Esophagus (tissue), 2 donors: ENCODE measurements at regions not wholly inside any gene's neighbourhood (a gene's known extent, or its start where the extent isn't known, plus 50 kb on each side); places are given as distances from the start of the nearest gene placed in this dataset.
"Not testable (repeated sequence)": the region's sequence is repeated elsewhere in the genome, so short reads cannot be mapped to it uniquely, and the experiment has no call there.

Experiments used
- H3K27ac ChIP-seq, 2 donors: one replicate each; pipeline ENCODE4 v1.5.1; 2013; ENCODE audit warnings: low read depth in 2 of 2, mild to moderate bottlenecking in 2 of 2, inconsistent platforms in 1 of 2, low read length in 1 of 2, moderate library complexity in 1 of 2
- H3K27me3 ChIP-seq, 2 donors: one replicate each; pipeline ENCODE4 v1.6.1; 2013; ENCODE audit warnings: low read length in 2 of 2, control low read depth in 1 of 2, mild to moderate bottlenecking in 1 of 2; ENCODE audit not compliant: insufficient read depth in 2 of 2, control insufficient read depth in 1 of 2
- H3K36me3 ChIP-seq, 2 donors: one replicate each; pipeline ENCODE4 v1.6.1; 2013; ENCODE audit warnings: low read length in 1 of 2; ENCODE audit not compliant: control insufficient read depth in 2 of 2, insufficient read depth in 2 of 2
- H3K4me1 ChIP-seq, 2 donors: one replicate each; pipeline ENCODE4 v1.6.1; 2013; ENCODE audit warnings: low read length in 1 of 2; ENCODE audit not compliant: control insufficient read depth in 2 of 2, insufficient read depth in 2 of 2
- H3K4me3 ChIP-seq, 2 donors: one replicate each; pipeline ENCODE4 v1.5.1; 2013; ENCODE audit warnings: low read length in 2 of 2, mild to moderate bottlenecking in 2 of 2, low read depth in 1 of 2, moderate library complexity in 1 of 2
- H3K9me3 ChIP-seq, 2 donors: one replicate each; pipeline ENCODE4 v1.6.1; 2013; ENCODE audit warnings: mild to moderate bottlenecking in 2 of 2, low read depth in 1 of 2, low read length in 1 of 2, moderate library complexity in 1 of 2; ENCODE audit not compliant: control insufficient read depth in 2 of 2, insufficient read depth in 1 of 2
- WGBS, 2 donors: extraction: QIAGEN DNeasy Blood & Tissue Kit; methylation state at CpG; one replicate each; pipeline ENCODE4 v1.1.7; 2013; 5-methylcytosine and 5-hydroxymethylcytosine counted together
- donor health status: healthy with polysubstance abuse.
- donor health status: Bipolar disorder and iron deficiency.

DNA sequence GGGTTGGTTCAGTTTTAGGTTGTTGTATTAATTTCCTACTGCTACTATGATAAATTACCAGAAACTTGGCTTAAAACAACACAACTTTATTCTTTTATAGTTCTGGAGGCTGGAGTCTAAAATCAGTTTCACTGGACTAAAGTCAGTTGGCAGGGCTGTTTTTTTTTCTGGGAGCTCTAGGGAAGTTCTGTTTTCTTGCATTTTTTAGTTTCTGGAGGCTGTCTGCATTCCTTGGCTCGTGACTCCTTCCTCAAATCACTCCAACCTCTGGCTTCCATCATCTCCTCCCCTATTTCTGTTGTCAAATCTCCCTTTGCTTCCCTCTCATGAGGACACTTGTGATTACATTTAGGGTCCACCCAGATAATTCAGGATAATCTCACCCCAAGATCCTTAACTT is 51.3 kb upstream of the SUB1 start:
- H3K4me3 ChIP-seq, result no peak overlapping the region
- H3K4me1 ChIP-seq, result no peaks in the 10 kb centered on the region
- WGBS, 2 donors, result 16 to 33% methylated on average over 1 of the region's 1 CpG
- H3K27me3 ChIP-seq, result no peaks in the 10 kb centered on the region
- no peak overlapping the region for H3K27ac ChIP-seq
- H3K9me3 ChIP-seq, result no peaks in the 10 kb centered on the region
- H3K36me3 ChIP-seq, result no peaks in the 10 kb centered on the region

DNA sequence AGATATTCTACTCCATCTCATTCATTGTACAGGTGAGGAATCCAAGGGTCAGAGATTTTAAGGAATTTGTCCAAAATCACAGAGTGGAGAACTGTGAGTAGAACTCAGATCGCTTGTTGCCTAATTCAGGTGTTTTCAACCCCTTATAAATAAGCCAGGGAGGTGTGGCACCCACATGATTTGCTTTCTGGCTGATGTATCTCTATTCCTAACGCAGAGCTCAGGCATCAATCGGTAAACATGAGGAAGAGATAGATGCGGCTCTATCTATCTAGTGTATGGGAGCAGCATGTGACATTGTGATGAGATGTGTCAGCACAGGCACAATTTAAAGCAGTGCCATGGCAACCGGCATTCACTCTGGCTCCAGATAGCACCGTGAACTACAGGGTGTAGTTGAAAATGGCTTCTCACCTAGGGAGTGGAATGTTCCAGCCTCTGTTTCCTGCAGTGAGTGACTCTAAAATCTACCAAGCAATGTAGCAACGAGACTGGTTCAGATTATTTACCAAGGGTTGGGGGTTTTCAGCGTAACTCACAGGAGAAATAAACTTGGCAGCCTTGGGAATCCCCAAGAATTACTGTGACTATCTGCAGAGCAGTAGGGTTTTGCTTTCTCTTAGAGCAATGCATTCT is 53.4 kb upstream of the SUB1 start:
- Histone ChIP-seq H3K27me3 (no peaks in the 10 kb centered on the region), H3K27ac (no peak overlapping the region), H3K36me3 (no peaks in the 10 kb centered on the region), H3K9me3 (no peaks in the 10 kb centered on the region), H3K4me1 (no peaks in the 10 kb centered on the region), H3K4me3 (no peak overlapping the region)
- 29 to 37% methylated on average over 8 of the region's 8 CpGs for WGBS, 2 donors

DNA sequence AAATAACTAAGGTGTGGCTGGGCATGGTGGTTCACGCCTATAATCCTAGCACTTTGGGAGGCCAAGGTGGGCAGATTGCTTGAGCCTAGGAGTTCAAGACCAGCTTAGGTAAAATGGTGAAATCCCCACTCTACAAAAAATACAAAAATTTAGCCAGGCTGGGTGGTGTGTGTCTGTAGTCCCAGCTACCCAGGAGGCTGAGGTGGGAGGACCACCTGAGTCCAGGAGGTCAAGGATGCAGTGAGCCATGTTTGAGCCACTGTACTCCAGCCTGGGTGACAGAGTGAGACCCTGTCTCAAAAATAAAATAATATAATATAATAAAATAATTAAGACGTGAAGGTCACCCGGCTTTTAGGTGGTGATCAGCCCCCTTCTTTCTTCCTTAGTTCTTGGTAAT is 58.0 kb upstream of the SUB1 start:
- not testable (repeated sequence) for H3K27me3 ChIP-seq, H3K27ac ChIP-seq, H3K9me3 ChIP-seq, H3K4me3 ChIP-seq, H3K36me3 ChIP-seq, H3K4me1 ChIP-seq
- 85 to 86% methylated on average over 3 of the region's 3 CpGs for WGBS, 2 donors

DNA sequence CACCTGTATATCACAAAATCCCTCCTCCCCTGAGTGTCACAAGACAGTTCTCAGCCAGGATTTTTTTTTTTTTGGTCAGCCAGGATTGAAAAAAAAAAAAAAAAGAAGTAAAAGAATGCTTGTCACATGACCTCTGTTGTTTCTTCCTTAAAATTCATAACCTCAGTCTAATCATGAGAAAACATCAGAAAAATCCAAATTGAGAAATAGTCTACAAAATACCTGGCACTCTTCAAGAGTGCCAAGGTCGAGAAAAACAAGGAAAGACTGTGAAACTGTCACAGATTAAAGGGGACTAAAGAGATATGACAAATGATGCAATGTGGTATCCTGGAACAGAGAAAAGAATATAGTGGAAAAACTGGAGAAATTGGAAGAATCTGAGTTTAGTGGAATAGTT is 58.5 kb upstream of the SUB1 start:
- no peaks in the 10 kb centered on the region for H3K36me3 ChIP-seq
- WGBS, 2 donors, result 36 to 49% methylated on average over 1 of the region's 1 CpG

DNA sequence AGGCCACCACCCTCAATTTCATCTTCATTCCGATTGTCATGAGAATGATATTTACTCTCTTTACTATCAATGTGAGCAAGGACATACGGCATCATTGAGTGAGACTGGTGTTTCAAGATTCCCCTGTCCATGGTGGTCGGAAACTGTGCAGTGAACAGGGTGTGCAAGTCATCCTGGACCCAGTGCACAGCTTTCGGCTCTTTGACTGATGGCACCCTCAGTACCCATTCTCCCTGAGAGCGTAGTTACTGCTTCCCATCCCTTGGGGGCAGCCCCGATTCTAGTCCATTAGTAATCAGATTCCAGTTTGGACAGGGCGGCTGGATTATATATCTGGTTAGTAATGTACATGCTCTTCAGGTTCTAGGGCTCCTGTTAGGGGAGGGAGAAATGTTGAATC is 61.7 kb upstream of the SUB1 start:
- Histone ChIP-seq H3K27me3 (no peaks in the 10 kb centered on the region), H3K36me3 (no peaks in the 10 kb centered on the region), H3K9me3 (no peaks in the 10 kb centered on the region), H3K27ac (no peak overlapping the region), H3K4me1 (no peaks in the 10 kb centered on the region), H3K4me3 (no peak overlapping the region)
- 82 to 88% methylated on average over 7 of the region's 7 CpGs for WGBS, 2 donors

More for the DNA sequence above, 58.5 kb upstream of the SUB1 start:
- H3K4me1 ChIP-seq, result no peaks in the 10 kb centered on the region
- H3K27me3 ChIP-seq, result no peaks in the 10 kb centered on the region
- H3K4me3 ChIP-seq, result no peak overlapping the region
- H3K27ac ChIP-seq, result no peak overlapping the region
- no peaks in the 10 kb centered on the region for H3K9me3 ChIP-seq

DNA sequence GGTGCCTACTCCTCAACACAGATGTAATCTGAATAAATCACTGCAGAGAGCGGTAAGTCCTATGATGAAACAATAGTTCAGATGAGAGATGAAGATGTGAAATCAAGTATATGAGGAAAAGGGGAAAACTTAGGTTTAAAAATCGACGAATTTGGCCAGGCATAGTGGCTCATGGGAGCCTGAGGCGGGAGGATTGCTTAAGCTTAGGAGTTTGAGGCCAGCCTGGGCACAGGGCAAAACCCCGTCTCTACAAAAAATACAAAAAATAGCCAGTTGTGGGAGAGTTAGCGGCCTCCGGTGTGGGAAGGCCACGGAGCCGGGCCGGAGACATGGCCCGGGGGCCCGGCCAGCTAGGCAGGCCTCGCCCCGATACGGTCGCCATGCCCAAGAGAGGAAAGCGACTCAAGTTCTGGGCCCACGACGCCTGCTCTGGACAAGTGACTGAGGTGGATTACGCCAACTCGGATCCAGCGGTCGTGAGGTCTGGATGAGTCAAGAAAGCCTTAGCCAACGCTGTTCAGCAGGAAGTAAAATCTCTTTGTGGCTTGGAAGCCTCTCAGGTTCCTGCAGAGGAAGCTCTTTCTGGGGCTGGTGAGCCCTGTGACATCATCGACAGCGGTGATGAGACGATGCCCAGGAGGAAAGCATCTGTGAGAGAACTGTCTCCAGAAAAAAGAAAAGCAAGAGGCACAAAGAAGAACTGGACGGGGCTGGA is 62.8 kb upstream of the SUB1 start:
- WGBS, 2 donors, result 78 to 82% methylated on average over 28 of the region's 28 CpGs
- no peaks in the 10 kb centered on the region for H3K36me3 ChIP-seq
- H3K4me3 ChIP-seq, result no peak overlapping the region
- H3K27me3 ChIP-seq, result no peaks in the 10 kb centered on the region
- H3K4me1 ChIP-seq, result no peaks in the 10 kb centered on the region
- no peak overlapping the region for H3K27ac ChIP-seq
- no peaks in the 10 kb centered on the region for H3K9me3 ChIP-seq

DNA sequence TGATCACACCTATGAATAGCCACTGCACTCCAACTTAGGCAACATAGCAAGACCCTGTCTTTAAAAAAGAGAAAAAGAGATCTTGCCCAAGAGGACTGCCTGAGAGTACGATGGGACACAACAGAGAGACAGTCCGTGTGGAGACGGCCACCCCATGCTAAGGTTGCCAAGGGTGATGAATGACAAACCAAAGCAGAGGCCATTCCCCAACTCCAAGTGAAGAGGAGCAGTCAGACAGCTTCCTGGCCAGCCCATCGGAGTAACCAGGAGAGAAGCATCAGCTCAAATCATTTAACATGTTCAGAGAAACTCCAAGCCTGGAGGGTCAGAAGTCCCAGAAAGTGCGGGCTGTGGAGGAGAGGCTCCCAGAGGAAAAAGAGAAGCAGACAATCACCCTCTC is 63.9 kb upstream of the SUB1 start:
- 81 to 85% methylated on average over 5 of the region's 5 CpGs for WGBS, 2 donors
- no peak overlapping the region for H3K27ac ChIP-seq
- H3K9me3 ChIP-seq, result no peaks in the 10 kb centered on the region
- no peaks in the 10 kb centered on the region for H3K4me1 ChIP-seq
- H3K36me3 ChIP-seq, result no peaks in the 10 kb centered on the region
- no peaks in the 10 kb centered on the region for H3K27me3 ChIP-seq
- H3K4me3 ChIP-seq, result no peak overlapping the region

DNA sequence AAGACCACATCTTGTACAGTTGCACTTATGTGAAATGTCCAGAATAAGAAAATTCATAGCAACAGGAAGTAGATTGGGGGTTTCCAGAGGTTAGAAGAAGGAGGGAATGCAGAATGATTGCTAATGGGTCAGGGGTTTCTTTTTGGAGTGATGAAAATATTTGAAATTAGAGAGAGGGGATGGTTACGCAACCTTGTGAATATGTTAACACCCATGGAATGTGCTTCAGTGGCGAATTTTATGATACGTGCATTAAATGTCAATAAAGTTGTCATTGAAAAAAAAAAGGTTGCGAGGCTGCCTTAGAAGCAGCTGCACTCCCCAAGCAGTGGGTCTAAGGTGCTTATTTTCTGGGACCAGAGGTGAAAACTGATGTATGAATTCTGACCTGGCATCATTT is 64.4 kb upstream of the SUB1 start:
- Histone ChIP-seq H3K27me3 (no peaks in the 10 kb centered on the region), H3K27ac (no peak overlapping the region), H3K9me3 (no peaks in the 10 kb centered on the region), H3K4me1 (no peaks in the 10 kb centered on the region), H3K4me3 (no peak overlapping the region), H3K36me3 (no peaks in the 10 kb centered on the region)
- 76 to 87% methylated on average over 4 of the region's 4 CpGs for WGBS, 2 donors

DNA sequence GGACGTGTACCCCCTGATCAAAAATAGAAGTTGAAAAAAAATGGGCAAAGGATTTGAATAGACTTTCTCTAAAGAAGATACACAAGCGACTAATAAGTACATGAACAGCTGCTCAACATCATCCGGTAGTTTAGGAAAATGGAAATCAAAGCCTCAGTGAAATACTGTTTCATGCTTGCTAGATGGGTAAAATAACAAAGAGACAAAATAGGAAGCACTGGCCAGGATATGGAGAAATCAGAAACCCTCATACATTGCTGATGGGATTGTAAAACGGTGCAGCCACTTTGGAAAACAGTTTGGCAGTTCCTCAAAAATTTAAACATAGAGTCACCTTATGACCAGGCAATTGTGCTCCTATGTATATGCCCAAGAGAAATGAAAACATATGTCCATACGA is 65.0 kb upstream of the SUB1 start:
- 28 to 35% methylated on average over 5 of the region's 5 CpGs for WGBS, 2 donors
- no peaks in the 10 kb centered on the region for H3K4me1 ChIP-seq
- H3K27ac ChIP-seq, result no peak overlapping the region
- H3K9me3 ChIP-seq, result no peaks in the 10 kb centered on the region
- H3K27me3 ChIP-seq, result no peaks in the 10 kb centered on the region
- no peaks in the 10 kb centered on the region for H3K36me3 ChIP-seq
- no peak overlapping the region for H3K4me3 ChIP-seq

DNA sequence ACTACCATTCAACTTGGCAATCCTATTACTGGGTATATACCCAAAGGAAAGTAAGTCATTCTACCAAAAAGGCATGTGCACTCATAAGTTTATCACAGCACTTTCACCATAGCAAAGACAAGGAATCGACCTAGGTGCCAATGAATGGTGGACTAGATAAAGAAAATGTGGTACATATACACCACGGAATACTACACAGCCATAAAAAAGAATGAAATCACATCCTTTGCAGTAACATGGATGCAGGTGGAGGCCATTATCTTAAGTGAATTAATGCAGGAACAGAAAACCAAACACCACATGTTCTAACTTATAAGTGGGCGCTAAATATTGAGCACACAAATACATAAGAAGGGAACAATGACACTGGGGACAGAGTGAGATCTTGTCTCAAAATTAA is 65.8 kb upstream of the SUB1 start:
- no peak overlapping the region for H3K27ac ChIP-seq
- 90 to 92% methylated on average over 3 of the region's 3 CpGs for WGBS, 2 donors
- no peaks in the 10 kb centered on the region for H3K4me1 ChIP-seq
- H3K36me3 ChIP-seq, result no peaks in the 10 kb centered on the region
- H3K27me3 ChIP-seq, result no peaks in the 10 kb centered on the region
- H3K9me3 ChIP-seq, result no peaks in the 10 kb centered on the region
- no peak overlapping the region for H3K4me3 ChIP-seq
